KMS-11 (cell line): ENCODE measurements at regions not wholly inside any gene's neighbourhood (a gene's known extent, or its start where the extent isn't known, plus 50 kb on each side); places are given as distances from the start of the nearest gene placed in this dataset.

Experiments used
- H2AFZ ChIP-seq: fragments of 200-600 bp; sonication (generic); 2 replicates; pipeline ENCODE4 v1.6.1; 2016; ENCODE audit warnings: antibody characterized with exemption, mixed run types, low read depth
- H3K27ac ChIP-seq: fragments of 200-600 bp; sonication (generic); 2 replicates; pipeline ENCODE4 v1.6.1; 2016; ENCODE audit warnings: mild to moderate bottlenecking, mixed run types
- H3K27me3 ChIP-seq: fragments of 200-600 bp; sonication (generic); 2 replicates; pipeline ENCODE4 v1.6.1; 2017; ENCODE audit warnings: mild to moderate bottlenecking, low read depth, mixed run types, moderate library complexity; ENCODE audit not compliant: insufficient read depth
- H3K36me3 ChIP-seq: fragments of 200-600 bp; sonication (generic); 2 replicates; pipeline ENCODE4 v1.6.1; 2017; ENCODE audit warnings: mild to moderate bottlenecking, mixed run types; ENCODE audit not compliant: insufficient read depth
- H3K4me1 ChIP-seq: fragments of 200-600 bp; sonication (generic); 2 replicates; pipeline ENCODE4 v1.6.1; 2016; ENCODE audit warnings: mild to moderate bottlenecking, low read depth, mixed run types; ENCODE audit not compliant: poor library complexity, severe bottlenecking
- H3K4me2 ChIP-seq: fragments of 200-600 bp; sonication (generic); 2 replicates; pipeline ENCODE4 v1.7.0; 2016; ENCODE audit warnings: mild to moderate bottlenecking, mixed run types
- H3K4me3 ChIP-seq: fragments of 200-600 bp; sonication (generic); IDR thresholded peaks from 2 replicates; pipeline ENCODE4 v1.6.1; 2017; ENCODE audit warnings: low read depth, low read length, mixed read lengths; ENCODE audit not compliant: insufficient read depth
- H3K79me2 ChIP-seq: fragments of 200-600 bp; sonication (generic); 2 replicates; pipeline ENCODE4 v1.6.1; 2016; ENCODE audit warnings: low read depth, mixed run types; ENCODE audit not compliant: insufficient read depth
- H3K9ac ChIP-seq: fragments of 200-600 bp; sonication (generic); 2 replicates; pipeline ENCODE4 v1.6.1; 2016; ENCODE audit warnings: mild to moderate bottlenecking, mixed run types
- H4K20me1 ChIP-seq: fragments of 200-600 bp; sonication (generic); 2 replicates; pipeline ENCODE4 v1.6.1; 2016; ENCODE audit warnings: mild to moderate bottlenecking, mixed run types; ENCODE audit not compliant: insufficient read depth
- TF ChIP-seq, protein P1 (sequence below): fragments of 200-600 bp; sonication (generic); conservative IDR thresholded peaks from 2 replicates; pipeline ENCODE4 v1.6.1; 2017; ENCODE audit warnings: low read depth, mild to moderate bottlenecking, antibody characterized with exemption, low read length, moderate library complexity, mixed read lengths

DNA sequence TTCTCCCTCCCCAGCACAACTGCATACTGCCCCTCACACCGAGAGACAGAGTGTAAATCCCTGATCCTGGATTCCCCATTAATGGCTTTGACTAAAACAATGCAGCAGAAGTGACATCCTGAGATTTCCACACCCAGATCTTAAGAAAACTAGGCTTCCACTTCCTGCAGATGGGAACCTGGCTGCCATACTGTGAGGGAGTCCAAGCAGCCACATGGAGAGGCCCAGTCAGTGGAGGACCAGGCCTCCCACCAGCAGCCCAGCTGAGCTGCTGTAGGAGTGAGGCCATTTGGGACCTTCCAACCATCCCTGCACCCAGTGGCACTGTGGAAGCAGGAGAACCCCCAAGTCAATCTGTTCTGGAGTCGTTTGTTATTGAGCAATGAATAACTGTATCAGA is 120.6 kb downstream of the CRYAA start:
- Histone ChIP-seq H3K27ac (no peak overlapping the region), H4K20me1 (no peaks in the 10 kb centered on the region), H3K9ac (no peak overlapping the region), H2AFZ (no peak overlapping the region), H3K4me3 (no peak overlapping the region), H3K36me3 (no peaks in the 10 kb centered on the region), H3K4me1 (no peaks in the 10 kb centered on the region), H3K79me2 (no peaks in the 10 kb centered on the region), H3K27me3 (no peaks in the 10 kb centered on the region), H3K4me2 (no peak overlapping the region)
- TF ChIP-seq, protein P1, sequence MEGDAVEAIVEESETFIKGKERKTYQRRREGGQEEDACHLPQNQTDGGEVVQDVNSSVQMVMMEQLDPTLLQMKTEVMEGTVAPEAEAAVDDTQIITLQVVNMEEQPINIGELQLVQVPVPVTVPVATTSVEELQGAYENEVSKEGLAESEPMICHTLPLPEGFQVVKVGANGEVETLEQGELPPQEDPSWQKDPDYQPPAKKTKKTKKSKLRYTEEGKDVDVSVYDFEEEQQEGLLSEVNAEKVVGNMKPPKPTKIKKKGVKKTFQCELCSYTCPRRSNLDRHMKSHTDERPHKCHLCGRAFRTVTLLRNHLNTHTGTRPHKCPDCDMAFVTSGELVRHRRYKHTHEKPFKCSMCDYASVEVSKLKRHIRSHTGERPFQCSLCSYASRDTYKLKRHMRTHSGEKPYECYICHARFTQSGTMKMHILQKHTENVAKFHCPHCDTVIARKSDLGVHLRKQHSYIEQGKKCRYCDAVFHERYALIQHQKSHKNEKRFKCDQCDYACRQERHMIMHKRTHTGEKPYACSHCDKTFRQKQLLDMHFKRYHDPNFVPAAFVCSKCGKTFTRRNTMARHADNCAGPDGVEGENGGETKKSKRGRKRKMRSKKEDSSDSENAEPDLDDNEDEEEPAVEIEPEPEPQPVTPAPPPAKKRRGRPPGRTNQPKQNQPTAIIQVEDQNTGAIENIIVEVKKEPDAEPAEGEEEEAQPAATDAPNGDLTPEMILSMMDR, result no peak

GRCh38 chr21:43287795-43288755 is 119.3 kb downstream of the CRYAA start:
- no peak overlapping the region for H3K9ac ChIP-seq
- TF ChIP-seq, protein P1, result no peak
- H3K36me3 ChIP-seq, result no peaks in the 10 kb centered on the region
- H3K79me2 ChIP-seq, result no peaks in the 10 kb centered on the region
- H3K27me3 ChIP-seq, result no peaks in the 10 kb centered on the region
- H3K4me2 ChIP-seq, result no peak overlapping the region
- no peak overlapping the region for H3K27ac ChIP-seq
- no peaks in the 10 kb centered on the region for H4K20me1 ChIP-seq
- no peak overlapping the region for H2AFZ ChIP-seq
- no peaks in the 10 kb centered on the region for H3K4me1 ChIP-seq
- no peak overlapping the region for H3K4me3 ChIP-seq

- Histone ChIP-seq H3K27ac (no peak overlapping the region), H3K4me3 (no peak overlapping the region), H3K79me2 (no peaks in the 10 kb centered on the region), H4K20me1 (no peaks in the 10 kb centered on the region), H3K9ac (no peak overlapping the region), H3K4me2 (no peak overlapping the region), H3K36me3 (no peaks in the 10 kb centered on the region), H2AFZ (no peak overlapping the region), H3K4me1 (no peaks in the 10 kb centered on the region), H3K27me3 (no peaks in the 10 kb centered on the region)
- TF ChIP-seq, protein P1, result no peak
These were observed 118.4 kb downstream of the CRYAA start for GRCh38 chr21:43287111-43287760.

DNA sequence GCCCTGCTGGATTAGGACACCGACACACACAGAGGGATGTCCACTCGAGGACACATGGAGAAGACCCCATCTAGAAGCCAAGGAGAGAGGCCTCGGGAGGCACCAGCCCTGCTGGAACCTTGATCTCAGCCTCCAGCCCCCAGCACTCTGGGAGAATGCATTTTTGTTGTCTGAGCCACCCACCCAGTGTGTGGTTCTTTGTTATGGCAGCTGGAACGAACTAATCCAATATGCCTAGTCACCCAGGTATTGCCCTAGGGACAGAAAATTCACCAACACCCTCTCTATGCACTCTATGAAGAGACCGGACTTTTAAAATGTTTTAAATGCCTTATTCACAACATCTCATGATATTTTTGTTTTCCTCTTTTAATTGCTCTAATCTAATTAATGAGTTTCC is 117.4 kb downstream of the CRYAA start:
- TF ChIP-seq, protein P1, result no peak
- no peaks in the 10 kb centered on the region for H4K20me1 ChIP-seq
- H3K27ac ChIP-seq, result no peak overlapping the region
- no peaks in the 10 kb centered on the region for H3K27me3 ChIP-seq
- no peaks in the 10 kb centered on the region for H3K79me2 ChIP-seq
- no peaks in the 10 kb centered on the region for H3K36me3 ChIP-seq
- no peak overlapping the region for H3K4me3 ChIP-seq
- H2AFZ ChIP-seq, result no peak overlapping the region
- no peak overlapping the region for H3K4me2 ChIP-seq
- H3K4me1 ChIP-seq, result no peaks in the 10 kb centered on the region
- H3K9ac ChIP-seq, result no peak overlapping the region
